GM20000 (cell line): ENCODE measurements at regions not wholly inside any gene's neighbourhood (a gene's known extent, or its start where the extent isn't known, plus 50 kb on each side); places are given as distances from the start of the nearest gene placed in this dataset.
"Not testable (repeated sequence)": the region's sequence is repeated elsewhere in the genome, so short reads cannot be mapped to it uniquely, and the experiment has no call there.

Experiments
- DNase-seq: peaks from one replicate; pipeline ENCODE4 v3.0.0; 2012; ENCODE audit warnings: low spot score
- TF ChIP-seq, protein P1 (sequence below): IDR thresholded peaks from 2 replicates; pipeline ENCODE4 v1.5.1; 2012; ENCODE audit warnings: mild to moderate bottlenecking, control low read depth; ENCODE audit errors: extremely low read depth, missing control alignments

DNA sequence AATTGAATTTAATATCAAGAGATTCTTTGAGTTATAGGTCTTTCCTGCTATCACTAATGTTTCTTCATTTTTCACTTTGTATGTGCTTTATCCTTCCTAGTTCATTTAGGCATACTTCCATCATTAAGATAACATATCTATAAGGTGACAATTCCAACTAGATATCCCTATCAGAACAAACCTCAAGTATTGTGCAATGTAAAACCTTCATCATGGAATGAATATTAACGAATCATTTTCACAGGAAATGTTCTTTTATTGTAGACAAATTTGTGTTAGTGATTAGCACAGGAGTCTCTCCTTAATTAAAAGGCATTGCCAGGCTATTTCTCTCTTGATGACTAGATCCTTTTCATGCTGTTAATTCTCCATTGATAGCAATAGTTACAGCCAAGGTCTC is 236.5 kb upstream of the MME start:
- no peak for DNase-seq
- TF ChIP-seq, protein P1, sequence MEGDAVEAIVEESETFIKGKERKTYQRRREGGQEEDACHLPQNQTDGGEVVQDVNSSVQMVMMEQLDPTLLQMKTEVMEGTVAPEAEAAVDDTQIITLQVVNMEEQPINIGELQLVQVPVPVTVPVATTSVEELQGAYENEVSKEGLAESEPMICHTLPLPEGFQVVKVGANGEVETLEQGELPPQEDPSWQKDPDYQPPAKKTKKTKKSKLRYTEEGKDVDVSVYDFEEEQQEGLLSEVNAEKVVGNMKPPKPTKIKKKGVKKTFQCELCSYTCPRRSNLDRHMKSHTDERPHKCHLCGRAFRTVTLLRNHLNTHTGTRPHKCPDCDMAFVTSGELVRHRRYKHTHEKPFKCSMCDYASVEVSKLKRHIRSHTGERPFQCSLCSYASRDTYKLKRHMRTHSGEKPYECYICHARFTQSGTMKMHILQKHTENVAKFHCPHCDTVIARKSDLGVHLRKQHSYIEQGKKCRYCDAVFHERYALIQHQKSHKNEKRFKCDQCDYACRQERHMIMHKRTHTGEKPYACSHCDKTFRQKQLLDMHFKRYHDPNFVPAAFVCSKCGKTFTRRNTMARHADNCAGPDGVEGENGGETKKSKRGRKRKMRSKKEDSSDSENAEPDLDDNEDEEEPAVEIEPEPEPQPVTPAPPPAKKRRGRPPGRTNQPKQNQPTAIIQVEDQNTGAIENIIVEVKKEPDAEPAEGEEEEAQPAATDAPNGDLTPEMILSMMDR, result no peak

DNA sequence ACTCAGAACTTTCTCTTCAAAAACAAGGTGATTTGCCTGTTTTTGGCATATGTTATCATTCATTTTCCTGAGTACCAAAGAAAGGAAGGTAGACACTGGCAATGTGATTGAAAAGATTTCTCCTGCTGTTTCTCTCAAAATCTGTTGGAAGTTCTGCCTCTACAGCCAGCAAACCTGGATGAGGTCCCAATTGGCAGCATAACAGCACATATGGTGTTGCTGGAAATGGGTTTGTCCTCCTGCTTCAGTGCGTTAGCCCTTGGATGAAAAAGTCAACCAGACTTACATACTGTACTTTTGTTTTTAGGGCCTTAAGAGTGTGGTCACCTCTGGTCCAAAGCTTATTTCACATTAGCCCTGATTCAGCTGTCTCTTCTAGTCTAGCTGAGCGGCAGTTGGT is 237.6 kb upstream of the MME start:
- DNase-seq, result no peak
- TF ChIP-seq, protein P1, result no peak

DNA sequence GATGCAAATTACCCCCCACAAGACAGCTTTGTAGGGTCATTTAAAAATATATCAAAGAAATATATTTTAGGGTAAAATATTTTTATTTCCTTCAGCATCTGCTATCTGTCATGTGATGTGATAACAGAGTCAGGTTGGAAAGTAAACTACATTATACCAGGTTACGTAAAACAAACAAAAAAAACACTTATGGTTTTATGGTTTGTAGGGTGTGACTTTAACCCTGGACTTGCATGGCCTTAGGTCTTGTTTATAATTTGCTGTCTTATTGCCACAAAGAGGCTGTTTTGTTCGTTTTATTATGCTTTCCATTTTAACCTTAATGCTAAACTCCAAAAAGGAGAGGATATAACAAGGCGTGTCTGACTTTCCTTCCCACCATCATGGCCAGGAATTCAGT is 244.5 kb upstream of the MME start:
- TF ChIP-seq, protein P1, result no peak
- DNase-seq, result no peak

DNA sequence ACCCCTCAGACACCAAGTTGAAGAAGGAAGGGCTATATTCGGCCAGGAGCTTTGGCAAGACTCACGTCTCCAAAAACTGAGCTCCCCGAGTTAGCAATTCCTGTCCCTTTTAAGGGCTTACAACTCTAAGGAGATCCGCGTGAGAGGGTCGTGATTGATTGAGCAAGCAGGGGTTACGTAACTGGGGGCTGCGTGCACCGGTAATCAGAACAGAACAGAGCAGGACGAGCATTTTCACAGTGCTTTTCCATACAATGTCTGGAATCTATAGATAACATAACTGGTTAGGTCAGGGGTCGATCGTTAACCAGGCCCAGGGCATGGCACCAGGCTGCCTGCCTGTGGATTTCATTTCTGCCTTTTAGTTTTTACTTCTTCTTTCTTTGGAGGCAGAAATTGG is 245.3 kb upstream of the MME start:
- not testable (repeated sequence) for DNase-seq

DNA sequence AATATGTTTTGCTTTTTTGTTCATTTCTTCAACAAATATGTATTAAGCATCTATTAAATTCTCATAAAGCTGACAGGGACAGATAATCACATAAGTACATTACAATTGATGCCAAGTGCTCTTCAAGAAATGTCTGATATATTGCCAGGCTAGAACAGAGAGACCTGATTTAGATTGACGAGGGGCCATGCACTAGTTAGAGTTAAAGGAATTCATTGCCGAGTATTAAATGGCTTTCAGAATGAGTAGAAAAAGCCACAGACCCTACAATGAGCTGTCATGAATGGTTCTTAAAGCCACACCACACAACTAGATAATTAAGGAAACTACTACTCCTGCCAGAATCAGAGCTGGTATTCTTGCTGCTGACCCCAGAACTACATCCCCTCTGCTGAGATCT is 250.2 kb upstream of the MME start:
- no peak for DNase-seq
- TF ChIP-seq, protein P1, result no peak

DNA sequence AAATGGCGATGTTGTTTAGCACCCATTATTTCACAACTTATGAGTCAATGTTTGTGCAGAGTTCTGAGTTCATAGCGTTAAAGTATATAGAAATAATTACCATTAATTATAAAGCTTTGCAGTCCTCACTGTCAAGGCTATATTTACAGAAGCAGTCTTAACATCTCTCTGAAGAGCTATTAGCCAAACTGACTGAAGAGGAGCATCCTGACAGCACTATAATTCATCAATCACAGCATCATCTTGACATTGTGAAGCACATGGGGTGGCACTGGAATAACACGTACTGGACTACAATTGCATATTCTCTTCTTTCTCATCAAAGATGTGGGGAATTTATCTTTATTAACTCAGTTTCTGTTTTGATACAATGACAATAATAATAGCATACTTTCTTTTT is 260.6 kb upstream of the MME start:
- TF ChIP-seq, protein P1, result no peak
- DNase-seq, result no peak

DNA sequence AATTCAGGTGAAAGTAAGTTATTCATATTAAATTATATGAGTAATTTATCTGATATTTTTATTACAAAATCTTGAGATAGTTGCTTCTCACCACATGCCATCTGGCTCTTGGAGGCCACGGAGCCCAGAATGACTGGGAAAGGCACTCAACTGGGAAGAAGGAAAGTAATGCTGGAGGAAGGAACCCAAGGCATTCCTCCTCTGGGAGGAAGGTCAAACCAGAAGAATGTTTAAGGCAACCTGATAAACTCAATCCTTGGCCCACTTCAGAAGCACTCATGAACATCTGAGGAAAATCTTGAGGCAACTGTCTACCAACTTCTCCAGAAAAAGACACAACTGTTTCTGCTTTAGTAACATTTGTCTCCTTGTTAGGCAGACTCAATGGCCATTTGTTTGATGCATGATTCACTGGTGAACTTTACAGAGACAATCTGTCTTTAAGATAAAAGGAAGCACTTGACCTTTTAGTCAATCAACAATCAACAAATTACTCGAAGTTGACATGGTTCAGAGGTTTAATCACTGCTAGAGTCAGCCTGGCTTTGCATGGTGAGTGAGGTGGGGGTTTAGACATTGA is 261.4 kb upstream of the MME start:
- TF ChIP-seq, protein P1, result no peak
- DNase-seq, result no peak

DNA sequence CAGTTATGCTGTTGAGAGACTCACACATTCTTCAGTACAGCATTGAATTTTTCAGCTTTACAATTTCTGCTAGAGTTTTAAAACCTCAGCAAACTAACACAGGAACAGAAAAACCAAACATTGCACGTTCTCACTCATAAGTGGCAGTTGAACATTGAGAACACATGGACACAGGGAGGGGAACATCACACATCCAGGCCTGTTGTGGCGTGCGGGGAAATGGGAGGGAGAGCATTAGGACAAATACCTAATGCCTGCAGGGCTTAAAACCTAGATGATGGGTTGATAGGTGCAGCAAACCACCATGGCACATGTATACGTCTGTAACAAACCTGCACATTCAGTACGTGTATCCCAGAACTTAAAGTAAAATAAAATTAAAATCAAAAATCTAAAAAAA is 270.1 kb upstream of the MME start:
- not testable (repeated sequence) for DNase-seq

DNA sequence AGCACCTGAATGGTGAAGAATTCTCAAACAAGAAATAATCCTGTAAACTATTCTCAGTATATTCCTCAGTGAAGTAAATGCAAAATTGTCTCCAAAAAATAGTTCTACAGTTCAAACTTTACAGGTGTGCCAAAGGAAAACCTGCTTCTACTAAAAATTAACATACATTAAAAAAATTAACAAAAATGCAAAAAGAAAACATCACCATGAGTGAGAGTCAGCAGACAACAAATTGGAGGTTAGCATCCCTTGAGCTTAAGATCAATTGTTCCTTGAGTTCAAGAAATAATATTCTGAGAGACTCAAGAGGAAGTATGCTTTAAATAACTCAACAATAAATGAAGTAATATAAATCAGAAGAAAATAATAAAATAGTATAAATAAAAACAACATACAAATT is 278.4 kb upstream of the MME start:
- no peak for DNase-seq
- TF ChIP-seq, protein P1, result no peak
